ENCODE measurements at regions not wholly inside any gene's neighbourhood (a gene's known extent, or its start where the extent isn't known, plus 50 kb on each side); places are given as distances from the start of the nearest gene placed in this dataset.

- no peak for DNase-seq
- in situ Hi-C loops (cut with HindIII; ENCODE audit: low pct_ligation_motif_present, low sequenced_read_pairs) = no loop called here
- TF ChIP-seq, protein P1, sequence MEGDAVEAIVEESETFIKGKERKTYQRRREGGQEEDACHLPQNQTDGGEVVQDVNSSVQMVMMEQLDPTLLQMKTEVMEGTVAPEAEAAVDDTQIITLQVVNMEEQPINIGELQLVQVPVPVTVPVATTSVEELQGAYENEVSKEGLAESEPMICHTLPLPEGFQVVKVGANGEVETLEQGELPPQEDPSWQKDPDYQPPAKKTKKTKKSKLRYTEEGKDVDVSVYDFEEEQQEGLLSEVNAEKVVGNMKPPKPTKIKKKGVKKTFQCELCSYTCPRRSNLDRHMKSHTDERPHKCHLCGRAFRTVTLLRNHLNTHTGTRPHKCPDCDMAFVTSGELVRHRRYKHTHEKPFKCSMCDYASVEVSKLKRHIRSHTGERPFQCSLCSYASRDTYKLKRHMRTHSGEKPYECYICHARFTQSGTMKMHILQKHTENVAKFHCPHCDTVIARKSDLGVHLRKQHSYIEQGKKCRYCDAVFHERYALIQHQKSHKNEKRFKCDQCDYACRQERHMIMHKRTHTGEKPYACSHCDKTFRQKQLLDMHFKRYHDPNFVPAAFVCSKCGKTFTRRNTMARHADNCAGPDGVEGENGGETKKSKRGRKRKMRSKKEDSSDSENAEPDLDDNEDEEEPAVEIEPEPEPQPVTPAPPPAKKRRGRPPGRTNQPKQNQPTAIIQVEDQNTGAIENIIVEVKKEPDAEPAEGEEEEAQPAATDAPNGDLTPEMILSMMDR (IDR thresholded peaks at IDR 0.05; ENCODE audit: low read depth, low read length, missing control alignments) = no peak
- H3K36me3 ChIP-seq (replicated peaks) = no peaks in the 10 kb centered on the region
- no peak overlapping the region for H3K4me3 ChIP-seq (ENCODE audit: low read depth, low read length)
- H3K27ac ChIP-seq = no peak overlapping the region
- no peaks in the 10 kb centered on the region for H3K27me3 ChIP-seq (replicated peaks)
These were observed 297.5 kb upstream of the CRIM1 start for GRCh38 chr2:36058076-36058475.

DNA sequence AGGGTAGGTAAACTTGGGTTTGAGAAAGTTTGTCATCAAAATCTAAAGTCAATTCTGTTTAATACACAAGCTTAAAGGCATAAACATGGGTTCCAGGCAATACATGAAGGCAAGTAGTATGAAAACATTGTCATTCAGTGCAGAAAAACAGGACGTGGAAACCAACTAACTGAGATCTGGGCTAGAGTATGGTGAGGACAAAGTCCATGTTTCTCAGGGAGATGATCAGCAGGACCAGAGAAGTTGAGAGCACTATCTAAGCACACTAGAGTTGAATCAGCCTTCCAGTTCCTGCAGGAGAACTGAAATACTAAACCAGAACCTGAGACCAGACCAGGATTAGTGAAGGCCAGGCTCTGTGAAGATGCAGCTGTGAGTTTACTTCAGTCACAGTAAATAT, 302.8 kb upstream of the CRIM1 start:
- in situ Hi-C loops (cut with HindIII; ENCODE audit: low pct_ligation_motif_present, low sequenced_read_pairs) = no loop called here
- DNase-seq = no peak
- TF ChIP-seq, protein P1 (IDR thresholded peaks at IDR 0.05; ENCODE audit: low read depth, low read length, missing control alignments) = no peak

GRCh38 chr2:36044411-36044810, 311.2 kb upstream of the CRIM1 start:
- in situ Hi-C loops (cut with HindIII; ENCODE audit: low pct_ligation_motif_present, low sequenced_read_pairs) = no loop called here
- no peak overlapping the region for H3K4me3 ChIP-seq (ENCODE audit: low read depth, low read length)
- H3K27ac ChIP-seq = no peak overlapping the region
- H3K27me3 ChIP-seq (replicated peaks) = no peaks in the 10 kb centered on the region
- TF ChIP-seq, protein P1 (IDR thresholded peaks at IDR 0.05; ENCODE audit: low read depth, low read length, missing control alignments) = no peak
- DNase-seq = no peak
- H3K36me3 ChIP-seq (replicated peaks) = no peaks in the 10 kb centered on the region

More for the DNA sequence above, 302.8 kb upstream of the CRIM1 start:
- H3K4me3 ChIP-seq (ENCODE audit: low read depth, low read length) = no peak overlapping the region
- H3K27me3 ChIP-seq (replicated peaks) = no peaks in the 10 kb centered on the region
- no peaks in the 10 kb centered on the region for H3K36me3 ChIP-seq (replicated peaks)
- no peak overlapping the region for H3K27ac ChIP-seq

- H3K27me3 ChIP-seq (replicated peaks) = no peaks in the 10 kb centered on the region
- DNase-seq = no peak
- H3K4me3 ChIP-seq (ENCODE audit: low read depth, low read length) = no peak overlapping the region
- TF ChIP-seq, protein P1 (IDR thresholded peaks at IDR 0.05; ENCODE audit: low read depth, low read length, missing control alignments) = no peak
- no peaks in the 10 kb centered on the region for H3K36me3 ChIP-seq (replicated peaks)
- H3K27ac ChIP-seq = no peak overlapping the region
- in situ Hi-C loops (cut with HindIII; ENCODE audit: low pct_ligation_motif_present, low sequenced_read_pairs) = no loop called here
These were observed 320.4 kb upstream of the CRIM1 start for GRCh38 chr2:36035137-36035536.

DNA sequence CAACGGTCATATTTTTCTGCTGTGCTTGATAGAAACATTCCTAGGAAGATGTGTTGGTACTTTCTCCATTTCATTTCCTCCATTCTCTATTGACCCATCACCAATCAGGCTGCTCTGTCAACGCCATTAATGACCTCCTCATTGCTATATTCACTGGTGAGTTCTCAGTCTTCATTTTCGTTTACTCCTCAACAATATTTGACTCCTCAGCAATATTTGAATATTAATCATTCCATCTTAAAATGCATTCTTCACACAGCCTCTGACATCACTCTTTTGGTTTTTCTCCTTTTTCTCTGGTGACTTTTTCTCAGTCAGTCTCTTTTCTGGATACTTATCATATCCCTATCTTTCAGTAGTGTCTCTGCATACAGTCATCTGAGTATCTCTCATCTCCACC, 323.5 kb upstream of the CRIM1 start:
- Histone ChIP-seq H3K4me3 (ENCODE audit: low read depth, low read length) (no peak overlapping the region), H3K36me3 (replicated peaks) (no peaks in the 10 kb centered on the region), H3K27ac (no peak overlapping the region), H3K27me3 (replicated peaks) (no peaks in the 10 kb centered on the region)
- TF ChIP-seq, protein P1 (IDR thresholded peaks at IDR 0.05; ENCODE audit: low read depth, low read length, missing control alignments) = no peak
- in situ Hi-C loops (cut with HindIII; ENCODE audit: low pct_ligation_motif_present, low sequenced_read_pairs) = no loop called here
- no peak for DNase-seq

- Histone ChIP-seq H3K4me3 (ENCODE audit: low read depth, low read length) (no peak overlapping the region), H3K27ac (no peak overlapping the region), H3K27me3 (replicated peaks) (no peaks in the 10 kb centered on the region), H3K36me3 (replicated peaks) (no peaks in the 10 kb centered on the region)
- in situ Hi-C loops (cut with HindIII; ENCODE audit: low pct_ligation_motif_present, low sequenced_read_pairs) = no loop called here
- TF ChIP-seq, protein P1 (IDR thresholded peaks at IDR 0.05; ENCODE audit: low read depth, low read length, missing control alignments) = no peak
- DNase-seq = no peak
These were observed 324.1 kb upstream of the CRIM1 start for GRCh38 chr2:36031471-36031870.

Measured in brain microvascular endothelial cell (primary cell).